DND-41 (cell line): ENCODE measurements at regions not wholly inside any gene's neighbourhood (a gene's known extent, or its start where the extent isn't known, plus 50 kb on each side); places are given as distances from the start of the nearest gene placed in this dataset.
A peak's percentile ranks its signal among the peaks of the same experiment; 100 is the strongest.

ENCODE experiments used
- ATAC-seq: fragments of 200-7000 bp; cut with Tn5 transposase; 3 replicates; pipeline ENCODE4 v1.9.1; 2021; ENCODE audit warnings: low read depth; ENCODE audit not compliant: insufficient read depth
- DNase-seq: peaks from one replicate; pipeline ENCODE4 v3.0.0-alpha.2; 2020
- H2AFZ ChIP-seq: 2 replicates; pipeline ENCODE4 v1.6.0; 2012; ENCODE audit warnings: low read depth, low read length
- H3K27ac ChIP-seq: 2 replicates; pipeline ENCODE4 v1.5.1; 2012; ENCODE audit warnings: low read length, inconsistent platforms
- H3K27me3 ChIP-seq: fragments of 200-600 bp; sonication (generic); 2 replicates; pipeline ENCODE4 v1.6.0; 2012; ENCODE audit warnings: low read length, mild to moderate bottlenecking, inconsistent platforms; ENCODE audit not compliant: insufficient read depth, poor library complexity
- H3K36me3 ChIP-seq: 2 replicates; pipeline ENCODE4 v1.5.1; 2012; ENCODE audit warnings: low read length, inconsistent platforms; ENCODE audit not compliant: insufficient read depth
- H3K4me1 ChIP-seq: 2 replicates; pipeline ENCODE4 v1.5.1; 2012; ENCODE audit warnings: mild to moderate bottlenecking, low read length; ENCODE audit not compliant: insufficient read depth
- H3K4me2 ChIP-seq: 2 replicates; pipeline ENCODE4 v1.6.0; 2012; ENCODE audit warnings: mild to moderate bottlenecking, moderate library complexity, low read length, inconsistent platforms; ENCODE audit not compliant: insufficient read depth
- H3K4me3 ChIP-seq, 2 experiments: fragments of 200-600 bp in 1 of 2; shearing (Covaris generic) in 1 of 2; 2 replicates each; pipeline ENCODE4 v1.5.1; 2012 to 2016; ENCODE audit warnings: inconsistent platforms in 2 of 2, low read length in 2 of 2, mild to moderate bottlenecking in 2 of 2, low read depth in 1 of 2, moderate library complexity in 1 of 2
- H3K79me2 ChIP-seq: 2 replicates; pipeline ENCODE4 v1.6.0; 2012; ENCODE audit warnings: low read length, inconsistent platforms; ENCODE audit not compliant: insufficient read depth
- H3K9ac ChIP-seq: 2 replicates; pipeline ENCODE4 v1.6.0; 2012; ENCODE audit warnings: low read depth, mild to moderate bottlenecking, inconsistent platforms, low read length, moderate library complexity
- H3K9me3 ChIP-seq: 2 replicates; pipeline ENCODE4 v1.5.1; 2012; ENCODE audit warnings: low read length, moderate library complexity, mild to moderate bottlenecking, inconsistent platforms; ENCODE audit not compliant: insufficient read depth, severe bottlenecking
- H4K20me1 ChIP-seq: 2 replicates; pipeline ENCODE4 v1.6.0; 2012; ENCODE audit warnings: low read length; ENCODE audit not compliant: insufficient read depth
- CTCF ChIP-seq: IDR thresholded peaks from 2 replicates; pipeline ENCODE4 v1.5.1; 2012; ENCODE audit warnings: borderline replicate concordance, low read length, moderate library complexity, mild to moderate bottlenecking; ENCODE audit not compliant: poor library complexity, severe bottlenecking; ENCODE audit errors: extremely low read depth
- EZH2 ChIP-seq: IDR thresholded peaks from 3 replicates; pipeline ENCODE4 v1.6.1; 2012; ENCODE audit warnings: borderline replicate concordance, low read depth, mild to moderate bottlenecking, moderate library complexity, low read length, inconsistent platforms; ENCODE audit not compliant: severe bottlenecking

- DNase-seq = no peak
- TF ChIP-seq EZH2 (no peak), CTCF (peak; percentile 25)
- Histone ChIP-seq H4K20me1 (peaks cover 3% of the 10 kb centered on the region; the same call in 1 of the 2 replicates), H3K27ac (no peak overlapping the region), H3K9me3 (no peaks in the 10 kb centered on the region), H3K27me3 (peaks cover 2% of the 10 kb centered on the region), H3K4me2 (no peak overlapping the region), H3K36me3 (no peaks in the 10 kb centered on the region), H3K9ac (no peak overlapping the region), H3K4me3 (no peak overlapping the region), H3K79me2 (no peaks in the 10 kb centered on the region), H2AFZ (no peak overlapping the region), H3K4me1 (no peaks in the 10 kb centered on the region)
- ATAC-seq = no peak
Measured at GRCh38 chr6:166772518-166772917, 145.5 kb upstream of the RPS6KA2 start.

- no peak for DNase-seq
- no peak overlapping the region for H3K4me3 ChIP-seq
- no peak for ATAC-seq
- peaks cover 3% of the 10 kb centered on the region; the same call in 1 of the 2 replicates for H4K20me1 ChIP-seq
- H3K36me3 ChIP-seq = no peaks in the 10 kb centered on the region
- H3K4me1 ChIP-seq = no peaks in the 10 kb centered on the region
- no peak overlapping the region for H3K27ac ChIP-seq
- peaks cover 2% of the 10 kb centered on the region for H3K27me3 ChIP-seq
- no peak overlapping the region for H3K9ac ChIP-seq
- TF ChIP-seq EZH2 = no peak
- TF ChIP-seq CTCF = no peak
- H2AFZ ChIP-seq = no peak overlapping the region
- no peaks in the 10 kb centered on the region for H3K9me3 ChIP-seq
- no peaks in the 10 kb centered on the region for H3K79me2 ChIP-seq
- no peak overlapping the region for H3K4me2 ChIP-seq
Measured at GRCh38 chr6:166771701-166772100, 144.7 kb upstream of the RPS6KA2 start.

GRCh38 chr6:166770216-166771116, 143.4 kb upstream of the RPS6KA2 start:
- H3K4me2 ChIP-seq = no peak overlapping the region
- H3K36me3 ChIP-seq = no peaks in the 10 kb centered on the region
- peak; percentile 10 for TF ChIP-seq CTCF
- no peak for TF ChIP-seq EZH2

More at GRCh38 chr6:166770216-166771116, 143.4 kb upstream of the RPS6KA2 start:
- no peak overlapping the region for H3K9ac ChIP-seq
- H2AFZ ChIP-seq = no peak overlapping the region
- H3K79me2 ChIP-seq = no peaks in the 10 kb centered on the region
- no peaks in the 10 kb centered on the region for H4K20me1 ChIP-seq
- H3K27ac ChIP-seq = no peak overlapping the region
- no peaks in the 10 kb centered on the region for H3K4me1 ChIP-seq
- peaks cover 2% of the 10 kb centered on the region for H3K27me3 ChIP-seq
- no peak for DNase-seq
- no peaks in the 10 kb centered on the region for H3K9me3 ChIP-seq
- no peak overlapping the region for H3K4me3 ChIP-seq
- ATAC-seq = no peak
